Glomerular visceral epithelial cell (primary cell): ENCODE measurements at regions not wholly inside any gene's neighbourhood (a gene's known extent, or its start where the extent isn't known, plus 50 kb on each side); places are given as distances from the start of the nearest gene placed in this dataset.
"Not testable (repeated sequence)": the region's sequence is repeated elsewhere in the genome, so short reads cannot be mapped to it uniquely, and the experiment has no call there.

Experiments used
- DNase-seq: peaks from one replicate; pipeline ENCODE4 v3.0.0-alpha.2; 2016; ENCODE audit errors: extremely low spot score

- DNase-seq: no peak
These were observed 135.0 kb downstream of the SCG2 start for GRCh38 chr2:223467196-223467595.

DNA sequence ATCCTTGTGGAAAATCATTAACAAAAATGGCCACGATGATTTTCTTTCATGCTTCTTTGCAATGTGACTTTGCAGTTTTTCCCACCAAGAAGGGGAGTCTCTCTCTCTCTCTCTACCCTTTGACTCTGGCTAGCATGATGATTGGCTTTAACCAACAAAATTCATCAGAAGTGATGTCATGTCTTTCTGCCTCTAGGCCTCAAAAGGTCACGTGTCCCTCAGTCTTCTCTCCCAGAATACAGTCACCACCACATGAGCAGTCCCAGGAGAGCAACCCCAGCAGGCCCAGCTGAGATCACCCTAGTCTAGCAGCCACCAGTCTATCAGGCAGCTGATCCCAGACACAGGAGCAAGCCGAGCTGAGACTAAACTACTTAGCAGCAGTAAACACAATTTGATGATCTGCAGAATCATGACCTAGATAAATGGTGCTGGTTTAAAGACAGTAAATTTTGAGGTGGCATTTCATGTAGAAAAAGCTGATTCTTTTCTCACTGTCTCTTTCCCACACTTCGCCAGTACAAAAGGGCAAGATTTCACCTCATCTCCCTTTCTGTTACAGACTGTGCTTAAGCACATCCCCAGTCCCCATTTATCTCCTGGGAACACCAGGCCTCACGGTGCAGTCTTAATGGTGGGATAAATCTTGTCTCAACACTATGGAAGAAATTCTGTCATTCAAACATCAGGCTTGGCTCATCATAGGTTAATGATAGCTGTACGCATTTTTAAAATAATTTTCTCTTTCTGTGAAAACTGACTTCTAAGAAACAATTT is 132.7 kb downstream of the SCG2 start:
- DNase-seq: peak; percentile 94

GRCh38 chr2:223470602-223471001 is 131.6 kb downstream of the SCG2 start:
- DNase-seq: no peak

DNA sequence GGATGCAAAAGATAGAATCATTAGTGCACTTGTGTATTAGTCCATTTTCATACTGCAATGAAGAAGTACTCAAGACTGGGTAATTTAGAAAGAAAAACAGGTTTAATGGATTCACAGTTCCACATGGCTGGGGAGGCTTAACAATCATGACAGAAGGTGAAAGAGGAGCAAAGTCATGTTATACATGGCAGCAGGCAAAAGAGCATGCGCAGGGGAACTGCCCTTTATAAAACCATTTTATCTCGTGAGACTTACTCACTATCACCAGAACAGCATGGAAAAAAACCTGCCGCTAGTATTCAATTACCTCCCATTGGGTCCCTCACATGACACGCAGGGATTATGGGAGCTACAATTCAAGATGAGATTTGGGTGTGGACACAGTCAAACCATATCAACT is 129.4 kb downstream of the SCG2 start:
- DNase-seq: no peak

GRCh38 chr2:223474893-223475292 is 127.3 kb downstream of the SCG2 start:
- no peak for DNase-seq

DNA sequence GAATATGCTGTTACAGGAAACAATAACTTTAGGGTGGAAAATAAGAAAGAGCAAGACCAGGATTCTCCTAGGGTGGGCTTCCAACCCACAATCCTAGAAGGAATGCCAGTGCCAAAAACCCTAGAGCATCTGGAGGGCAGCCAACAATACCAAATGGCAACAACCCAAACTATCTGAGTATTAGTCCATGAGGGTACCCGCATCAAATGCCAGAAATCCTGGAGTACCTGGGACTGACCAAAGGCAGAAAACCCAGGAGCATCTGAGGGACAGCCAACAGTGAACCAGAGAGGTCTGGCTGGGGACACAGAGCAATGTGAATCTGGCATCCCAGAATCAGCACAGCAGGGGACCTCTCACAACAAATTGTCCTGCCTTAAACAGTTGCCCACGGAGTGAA is 126.3 kb downstream of the SCG2 start:
- DNase-seq: no peak

GRCh38 chr2:223477318-223477717 is 124.8 kb downstream of the SCG2 start:
- DNase-seq: no peak

- DNase-seq: no peak
These were observed 120.7 kb downstream of the SCG2 start for GRCh38 chr2:223481486-223481885.

- DNase-seq: peak; percentile 41
These were observed 115.4 kb downstream of the SCG2 start for GRCh38 chr2:223486751-223487150.

GRCh38 chr2:223487214-223487846 is 114.8 kb downstream of the SCG2 start:
- DNase-seq: no peak

DNA sequence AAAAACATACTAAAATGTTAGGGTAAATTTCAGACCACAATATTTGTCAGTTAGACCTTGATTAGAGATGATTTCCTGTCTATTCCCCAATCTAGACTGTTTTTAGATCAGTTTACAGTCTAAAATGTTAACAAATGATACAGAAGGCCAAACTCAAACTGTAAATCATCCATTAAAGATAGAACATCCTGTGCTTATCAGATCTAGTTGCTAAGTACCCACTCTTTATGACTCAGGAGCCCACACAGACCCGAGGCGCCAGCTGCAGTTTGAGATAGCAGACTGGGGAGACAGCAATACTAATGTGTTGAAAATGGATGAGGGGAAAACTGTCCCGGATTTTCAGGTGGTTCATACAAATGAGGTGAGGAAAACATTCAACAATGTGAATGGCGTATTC is 113.3 kb downstream of the SCG2 start:
- peak; percentile 46 for DNase-seq

- DNase-seq: no peak
These were observed 107.7 kb downstream of the SCG2 start for GRCh38 chr2:223494496-223494895.

DNA sequence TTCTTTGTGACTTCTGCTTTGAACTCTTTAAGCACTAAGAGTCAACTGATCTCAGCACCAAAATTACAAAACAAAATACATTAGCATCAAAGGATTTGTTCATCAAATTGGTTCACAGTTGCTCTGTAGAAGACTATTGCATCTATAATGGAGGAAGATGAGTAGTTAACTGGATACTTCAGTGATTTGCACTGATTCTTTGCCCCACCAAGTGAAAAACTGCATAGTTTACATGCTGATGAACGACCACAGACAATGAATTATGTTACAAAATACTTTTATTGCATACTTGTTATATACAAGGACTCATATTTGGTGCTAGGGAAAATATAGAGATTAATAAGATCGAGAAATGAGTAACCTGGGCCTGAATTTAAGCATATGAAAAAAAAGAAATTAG is 107.2 kb downstream of the SCG2 start:
- DNase-seq: no peak

DNA sequence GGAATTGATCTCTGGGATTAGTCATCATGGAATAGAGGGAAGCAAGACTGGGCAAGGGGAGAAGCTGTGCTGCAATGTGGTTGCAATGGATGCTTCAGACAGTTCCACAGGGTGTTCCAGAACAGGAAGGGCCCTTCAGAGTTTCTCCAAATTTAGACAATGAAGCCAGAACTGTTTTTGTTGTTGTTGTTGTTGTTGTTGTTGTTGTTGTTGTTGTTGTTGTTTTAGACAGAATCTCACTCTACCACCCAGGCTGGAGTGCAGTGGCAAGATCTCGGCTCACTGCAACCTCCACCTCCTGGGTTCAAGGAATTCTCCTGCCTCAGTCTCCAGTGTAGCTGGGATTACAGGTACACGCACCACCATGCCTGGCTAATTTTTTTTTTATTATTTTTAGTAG is 105.3 kb downstream of the SCG2 start:
- DNase-seq: not testable (repeated sequence)

GRCh38 chr2:223500709-223501108 is 101.5 kb downstream of the SCG2 start:
- no peak for DNase-seq

DNA sequence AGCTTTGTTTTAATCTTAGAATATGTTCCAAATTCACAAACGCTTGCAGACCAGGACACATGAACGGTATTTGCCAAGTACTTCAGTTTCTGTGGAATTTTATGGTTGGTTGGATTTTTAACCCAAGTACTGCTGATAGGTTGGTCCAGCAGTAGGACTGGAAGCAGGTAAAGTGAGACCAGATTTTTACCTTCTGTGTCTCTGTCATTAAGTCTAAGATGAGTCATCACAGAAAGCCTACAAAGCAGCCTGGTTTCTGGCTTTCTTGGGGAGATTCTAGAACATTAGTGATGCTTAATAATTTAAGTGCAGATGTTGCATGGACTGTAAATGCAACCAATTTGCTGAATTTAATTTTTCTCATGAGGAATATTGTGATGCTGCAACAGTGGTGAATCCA is 100.5 kb downstream of the SCG2 start:
- DNase-seq: peak; percentile 19

DNA sequence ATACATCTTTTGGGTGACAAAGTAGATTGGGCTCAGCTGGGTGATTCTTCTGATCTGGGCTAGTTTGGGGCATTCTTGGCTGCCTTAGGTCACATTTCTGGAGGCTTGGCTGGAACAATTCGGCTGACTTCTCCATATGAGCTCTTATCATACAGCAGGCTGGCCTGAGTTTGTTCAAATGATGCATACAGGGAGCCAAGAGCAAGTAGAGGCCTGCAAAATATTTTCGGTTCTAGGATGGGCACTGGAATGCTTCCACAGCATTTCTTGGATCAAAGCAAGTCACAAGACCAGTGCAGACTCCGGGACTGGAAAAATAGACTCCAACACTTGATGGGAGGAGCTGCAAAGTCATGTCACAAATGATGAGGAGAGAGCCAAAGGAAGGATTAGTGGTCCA is 98.4 kb downstream of the SCG2 start:
- DNase-seq: no peak

- DNase-seq: no peak
These were observed 93.8 kb downstream of the SCG2 start for GRCh38 chr2:223508372-223508771.

- no peak for DNase-seq
These were observed 91.4 kb downstream of the SCG2 start for GRCh38 chr2:223510713-223511112.

- DNase-seq: no peak
These were observed 91.0 kb downstream of the SCG2 start for GRCh38 chr2:223511168-223511567.

DNA sequence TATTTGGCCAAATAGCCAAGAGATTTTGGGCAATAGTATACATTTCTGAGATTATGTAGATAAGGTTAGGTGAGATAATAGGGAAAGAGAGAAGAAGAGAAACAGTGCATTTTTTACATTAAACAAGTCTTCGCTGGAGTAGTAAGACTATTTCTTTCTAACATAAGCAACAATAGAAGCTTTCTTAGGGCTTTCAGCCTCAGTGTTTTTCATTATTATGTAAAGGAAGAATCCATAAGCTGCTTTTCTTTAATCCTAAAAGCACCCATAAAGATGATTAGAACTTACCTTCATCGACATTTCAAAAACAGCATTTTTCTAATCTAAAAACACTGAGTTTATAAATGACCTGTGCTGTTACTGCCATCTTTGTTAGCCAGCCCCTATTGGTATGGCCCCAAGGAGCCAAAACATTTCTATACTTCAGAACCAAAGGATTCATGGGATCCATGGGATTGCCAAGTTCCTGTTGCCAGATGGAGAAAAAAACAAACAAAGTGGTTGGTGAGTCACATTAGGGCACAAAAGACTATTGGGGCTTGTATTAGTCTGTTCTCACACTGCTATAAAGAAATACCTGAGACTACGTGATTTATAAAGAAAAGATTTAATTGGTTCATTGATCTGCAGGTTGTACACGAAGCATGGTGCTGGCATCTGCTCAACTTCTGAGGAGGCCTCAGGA is 88.2 kb downstream of the SCG2 start:
- no peak for DNase-seq

GRCh38 chr2:223519471-223519870 is 82.7 kb downstream of the SCG2 start:
- no peak for DNase-seq

GRCh38 chr2:223522796-223523195 is 79.4 kb downstream of the SCG2 start:
- DNase-seq: no peak
